HG02870 (cell line): ENCODE measurements at regions not wholly inside any gene's neighbourhood (a gene's known extent, or its start where the extent isn't known, plus 50 kb on each side); places are given as distances from the start of the nearest gene placed in this dataset.
"Not testable (repeated sequence)": the region's sequence is repeated elsewhere in the genome, so short reads cannot be mapped to it uniquely, and the experiment has no call there.

Source experiments
- ATAC-seq: cut with Tn5 transposase; IDR thresholded peaks from one replicate; pipeline ENCODE4 v1.9.1; 2021; ENCODE audit warnings: mild to moderate bottlenecking, moderate library complexity; ENCODE audit not compliant: unreplicated experiment

- ATAC-seq = no peak
These were observed 80.8 kb downstream of the C21orf91 start for GRCh38 chr21:17738176-17738953.

DNA sequence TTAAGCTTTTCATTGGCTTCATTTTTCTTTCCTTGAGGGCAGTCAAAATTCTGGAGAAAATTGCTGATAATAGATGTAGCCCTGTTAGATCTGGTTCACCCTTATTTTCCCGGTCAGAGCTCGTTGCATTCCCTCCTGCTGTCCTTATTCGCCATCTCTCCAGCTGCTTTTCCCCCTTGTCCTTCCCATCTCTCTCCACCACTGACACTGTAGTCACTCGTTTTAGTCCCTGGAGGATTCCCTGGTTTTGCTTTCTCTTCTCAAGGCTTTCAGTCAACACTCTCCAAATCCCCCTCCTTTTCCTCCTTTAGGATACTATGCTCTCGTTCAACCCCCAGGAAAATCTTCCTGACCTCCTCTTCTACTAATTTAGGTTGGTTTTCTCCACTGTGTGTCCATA is 83.1 kb downstream of the C21orf91 start:
- no peak for ATAC-seq

DNA sequence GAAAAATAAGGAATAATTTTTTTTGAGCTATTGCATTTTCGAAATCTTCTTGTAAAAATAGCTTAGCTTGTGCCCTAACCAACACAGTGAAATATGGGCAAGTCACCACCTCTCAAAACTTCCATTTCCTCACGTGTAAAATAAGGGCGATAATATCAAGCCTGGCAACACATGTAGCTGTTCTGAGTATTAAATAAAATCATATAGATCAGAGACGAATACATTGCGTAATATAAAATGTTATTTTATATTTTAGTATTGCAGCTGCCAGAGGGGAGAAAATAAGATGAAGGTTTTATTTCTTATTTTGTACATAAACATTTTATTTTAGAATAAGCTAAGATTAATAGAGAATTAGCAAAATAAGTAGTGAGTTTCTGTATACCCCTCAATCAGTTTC is 85.9 kb downstream of the C21orf91 start:
- ATAC-seq = no peak

DNA sequence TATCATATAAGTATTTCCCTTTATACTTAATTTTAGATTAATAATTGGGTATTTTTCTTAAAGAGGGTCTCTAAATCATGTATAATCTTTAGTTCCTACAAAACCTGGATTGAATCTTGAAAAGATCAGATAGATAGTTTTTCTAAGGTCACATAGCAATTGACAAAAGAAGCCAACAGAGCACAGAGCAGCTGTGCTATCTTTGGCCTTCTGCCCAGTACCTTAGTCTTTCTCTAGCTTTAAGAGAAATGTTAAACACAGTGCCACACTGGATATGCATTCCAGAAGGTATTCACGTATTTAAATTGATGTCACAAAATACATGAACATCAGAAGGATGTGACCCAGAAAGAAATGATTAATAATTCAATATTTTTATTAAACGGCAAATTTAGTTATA is 86.8 kb downstream of the C21orf91 start:
- ATAC-seq = no peak

GRCh38 chr21:17731554-17731953 is 87.6 kb downstream of the C21orf91 start:
- no peak for ATAC-seq

DNA sequence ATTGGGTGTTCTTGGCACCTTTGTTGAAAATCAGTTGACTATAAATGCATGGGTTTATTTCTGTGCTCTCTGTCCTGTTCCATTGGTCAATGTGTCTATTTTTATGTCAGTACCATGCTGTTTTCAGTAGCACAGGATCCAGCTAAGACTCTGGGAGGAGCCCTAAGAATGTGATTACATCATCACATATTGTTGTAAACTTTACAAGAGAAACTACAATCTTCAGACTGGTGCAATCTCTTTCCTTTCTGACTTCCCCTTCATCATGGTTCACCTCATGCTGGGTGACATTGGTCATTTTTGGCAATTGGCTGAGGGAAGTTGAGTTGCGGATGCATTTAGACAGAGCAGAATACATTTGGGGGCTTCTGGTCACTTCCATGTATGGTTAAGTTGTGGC is 88.4 kb downstream of the C21orf91 start:
- ATAC-seq = no peak

DNA sequence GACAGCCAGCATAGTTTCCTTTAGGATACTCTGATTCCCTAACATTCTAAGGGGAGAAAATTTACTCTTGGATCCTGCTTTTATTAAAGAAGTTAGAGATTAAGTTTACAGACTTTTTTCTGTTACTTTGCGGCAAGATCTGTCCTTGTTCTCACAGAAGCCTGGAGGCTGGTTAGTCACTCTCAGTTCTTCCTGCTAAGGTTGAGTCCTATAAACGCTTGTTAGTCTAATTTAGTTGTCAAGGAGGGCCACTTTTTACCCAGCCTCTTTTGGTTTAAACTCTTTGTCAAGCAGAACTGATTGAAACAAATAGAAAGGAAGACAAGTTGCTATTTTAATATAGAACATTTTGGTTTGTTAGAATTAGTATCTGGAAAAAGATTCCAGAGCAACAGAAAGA is 89.7 kb downstream of the C21orf91 start:
- ATAC-seq = no peak

DNA sequence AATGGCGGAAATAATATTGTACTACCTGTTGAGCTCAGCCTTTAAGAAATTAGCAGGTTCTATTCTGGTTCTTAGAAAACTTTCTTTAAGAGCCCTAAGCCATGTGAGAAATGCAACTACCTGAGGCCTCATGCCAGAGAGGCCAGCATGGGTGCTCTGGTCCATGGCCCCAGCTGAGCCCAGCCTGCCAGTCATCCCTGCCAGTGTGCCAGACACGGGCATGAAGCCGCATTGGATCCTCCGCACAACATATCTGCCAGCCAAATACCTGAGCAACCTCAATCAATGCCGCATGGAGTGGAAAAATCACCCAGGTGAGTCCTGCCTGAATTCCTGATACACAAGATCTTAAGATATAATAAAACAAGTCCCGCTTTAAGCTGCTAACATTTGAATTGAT is 91.8 kb downstream of the C21orf91 start:
- ATAC-seq = no peak

- no peak for ATAC-seq
These were observed 92.9 kb downstream of the C21orf91 start for GRCh38 chr21:17726047-17726829.

DNA sequence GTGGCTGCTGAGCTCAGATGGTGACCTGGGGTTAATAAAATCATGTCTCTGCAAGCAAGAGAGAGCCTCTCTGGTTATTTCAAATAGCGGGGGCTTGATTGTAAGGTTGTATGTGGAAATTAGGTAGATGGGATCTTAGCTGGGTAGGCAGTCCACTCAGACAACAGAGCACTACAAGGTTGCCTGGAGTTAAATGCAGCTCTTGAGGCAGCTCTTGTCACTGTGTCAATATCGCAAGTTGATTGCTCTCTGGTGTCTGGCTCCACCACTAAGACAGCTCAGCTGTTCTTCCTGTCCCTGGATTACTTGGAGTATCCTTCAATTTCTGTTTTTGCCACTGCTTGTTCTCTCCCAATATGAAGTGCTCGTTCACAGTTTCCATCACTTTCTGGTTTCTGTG is 93.8 kb downstream of the C21orf91 start:
- ATAC-seq = no peak

- ATAC-seq = no peak
These were observed 100.2 kb upstream of the BTG3 start for GRCh38 chr21:17712887-17713286.

DNA sequence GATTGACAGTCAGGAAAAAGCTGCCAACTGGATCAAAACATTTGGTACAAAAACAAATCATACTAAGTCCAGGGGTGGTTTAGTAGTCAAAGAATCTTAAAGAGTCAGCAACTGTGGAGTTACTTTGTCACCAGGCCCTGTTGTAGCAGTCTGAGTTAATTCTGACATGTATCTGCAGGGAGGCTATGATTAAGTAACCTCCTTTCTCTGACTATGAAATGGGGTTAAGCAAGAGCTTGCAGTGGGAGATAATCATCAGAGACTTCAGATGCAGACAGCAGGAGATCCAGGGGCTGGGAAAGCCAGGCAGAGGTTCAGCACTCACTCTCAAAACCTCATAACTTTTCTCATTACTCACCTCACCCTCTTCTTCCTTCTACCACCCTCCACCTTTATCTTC is 99.2 kb upstream of the BTG3 start:
- no peak for ATAC-seq

DNA sequence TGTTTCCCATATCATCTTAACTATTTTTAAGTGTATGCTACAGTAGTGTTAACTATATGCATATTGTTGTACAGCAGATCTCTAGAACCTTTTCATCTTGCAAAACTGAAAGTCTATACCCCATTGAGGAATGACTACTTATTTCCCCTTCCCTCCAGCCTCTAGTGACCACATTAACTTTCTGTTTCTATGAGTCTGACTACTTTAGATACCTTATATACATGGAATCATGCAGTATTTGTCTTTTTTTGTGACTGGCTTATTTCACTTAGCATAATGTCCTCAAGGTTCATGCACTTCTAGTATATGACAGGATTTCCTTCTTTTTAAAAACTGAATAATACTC is 96.5 kb upstream of the BTG3 start:
- peak; percentile 100 for ATAC-seq

DNA sequence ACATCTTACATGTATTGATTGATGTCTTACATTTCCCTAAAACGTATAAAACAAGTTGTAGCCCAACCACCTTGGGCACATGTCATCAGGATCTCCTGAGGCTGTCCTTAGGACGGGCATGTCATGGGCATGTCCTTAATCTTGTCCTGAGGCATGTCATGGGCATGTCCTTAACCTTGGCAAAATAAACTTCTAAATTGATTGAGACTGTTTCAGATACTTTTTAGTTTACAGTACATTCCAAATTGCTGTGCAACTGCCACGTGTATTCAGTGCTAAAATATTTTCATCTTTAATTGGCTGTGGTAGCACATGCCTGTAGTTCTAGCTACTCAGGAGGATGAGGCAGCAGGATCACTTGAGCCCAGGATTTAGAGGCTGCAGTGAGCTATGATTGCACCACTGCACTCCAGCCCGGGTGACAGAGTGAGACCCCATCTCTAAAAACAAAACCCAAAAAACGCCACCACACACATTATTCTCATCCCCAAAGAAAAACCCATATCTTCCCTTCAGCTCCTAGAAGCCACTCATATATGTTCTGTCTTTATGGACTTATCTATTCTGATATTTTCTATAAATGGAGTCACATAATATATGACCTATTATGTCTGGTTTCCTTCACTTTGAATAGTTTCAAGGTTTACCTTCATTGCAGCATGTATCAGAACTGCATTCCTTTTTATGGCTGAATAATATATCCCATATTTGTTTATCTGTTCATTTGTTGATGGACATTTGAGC is 96.0 kb upstream of the BTG3 start:
- peak; percentile 25 for ATAC-seq

GRCh38 chr21:17699524-17700189 is 87.0 kb upstream of the BTG3 start:
- ATAC-seq = no peak

- ATAC-seq = no peak
These were observed 84.8 kb upstream of the BTG3 start for GRCh38 chr21:17697473-17697872.

GRCh38 chr21:17694416-17694815 is 81.7 kb upstream of the BTG3 start:
- not testable (repeated sequence) for ATAC-seq

GRCh38 chr21:17693801-17694200 is 81.1 kb upstream of the BTG3 start:
- ATAC-seq = no peak

- no peak for ATAC-seq
These were observed 77.4 kb upstream of the BTG3 start for GRCh38 chr21:17690078-17690494.

GRCh38 chr21:17688912-17689874 is 76.5 kb upstream of the BTG3 start:
- no peak for ATAC-seq
